Activated CD8-positive, alpha-beta memory T cell treated with anti-CD3 and anti-CD28 coated beads, Interleukin-2, amount 10 ng/mL, durations not matched to agents 7 days and 5 days (primary cell): ENCODE measurements at regions not wholly inside any gene's neighbourhood (a gene's known extent, or its start where the extent isn't known, plus 50 kb on each side); places are given as distances from the start of the nearest gene placed in this dataset.

Experiments
- ATAC-seq: fragments of 150-1000 bp; cut with Tn5 transposase; one replicate; pipeline ENCODE4 v1.10.0; 2021; ENCODE audit warnings: moderate library complexity
- CTCF ChIA-PET: fragments of 350-600 bp; sonication (Branson Sonifier 250); formaldehyde crosslinking; loops from one replicate; lab custom pipeline; 2021; ENCODE audit warnings: antibody characterized with exemption; lab: Charles Lee
- DNase-seq: peaks from one replicate; pipeline ENCODE4 v3.0.0-alpha.2; 2020
- H3K27ac Mint-ChIP-seq: one replicate; pipeline ENCODE4 v1.8.0; 2021; ENCODE audit warnings: mild to moderate bottlenecking, mixed read lengths
- H3K27me3 Mint-ChIP-seq: one replicate; pipeline ENCODE4 v1.8.0; 2021; ENCODE audit warnings: mixed read lengths
- H3K36me3 Mint-ChIP-seq: one replicate; pipeline ENCODE4 v1.8.0; 2021; ENCODE audit warnings: mild to moderate bottlenecking, mixed read lengths
- H3K4me1 Mint-ChIP-seq: one replicate; pipeline ENCODE4 v1.8.0; 2021; ENCODE audit warnings: mixed read lengths
- H3K4me3 Mint-ChIP-seq: one replicate; pipeline ENCODE4 v1.8.0; 2021; ENCODE audit warnings: mild to moderate bottlenecking, moderate library complexity, mixed read lengths
- H3K9me3 Mint-ChIP-seq: one replicate; pipeline ENCODE4 v1.8.0; 2022; ENCODE audit warnings: low read depth, mixed read lengths

- Mint-ChIP-seq H3K9me3 (no peaks in the 10 kb centered on the region), H3K4me1 (no peaks in the 10 kb centered on the region), H3K27ac (no peak overlapping the region), H3K27me3 (peaks cover 43% of the 10 kb centered on the region), H3K36me3 (no peaks in the 10 kb centered on the region), H3K4me3 (no peak overlapping the region)
- CTCF ChIA-PET: no interaction called here
- no peak for DNase-seq
- ATAC-seq: no peak
These were observed 291.7 kb downstream of the FAM43A start for GRCh38 chr3:194977356-194977755.

GRCh38 chr3:194979173-194979572, 291.8 kb downstream of the XXYLT1 start:
- no peaks in the 10 kb centered on the region for H3K9me3 Mint-ChIP-seq
- H3K27ac Mint-ChIP-seq: no peak overlapping the region
- no peaks in the 10 kb centered on the region for H3K4me1 Mint-ChIP-seq
- H3K4me3 Mint-ChIP-seq: no peak overlapping the region
- no peak for ATAC-seq
- H3K27me3 Mint-ChIP-seq: peaks cover 51% of the 10 kb centered on the region
- no peaks in the 10 kb centered on the region for H3K36me3 Mint-ChIP-seq
- CTCF ChIA-PET: no interaction called here
- DNase-seq: peak; percentile 36

- H3K9me3 Mint-ChIP-seq: no peaks in the 10 kb centered on the region
- no peak overlapping the region for H3K27ac Mint-ChIP-seq
- H3K36me3 Mint-ChIP-seq: no peaks in the 10 kb centered on the region
- no peaks in the 10 kb centered on the region for H3K4me1 Mint-ChIP-seq
- ATAC-seq: no peak
- CTCF ChIA-PET: no interaction called here
- peak; percentile 8 for DNase-seq
- peaks cover 48% of the 10 kb centered on the region for H3K27me3 Mint-ChIP-seq
- H3K4me3 Mint-ChIP-seq: no peak overlapping the region
These were observed 288.5 kb downstream of the XXYLT1 start for GRCh38 chr3:194982472-194982871.

- no peak overlapping the region for H3K4me3 Mint-ChIP-seq
These were observed 287.8 kb downstream of the XXYLT1 start for GRCh38 chr3:194983121-194983520.

GRCh38 chr3:194983620-194984019, 287.3 kb downstream of the XXYLT1 start:
- Mint-ChIP-seq H3K36me3 (no peaks in the 10 kb centered on the region), H3K4me1 (no peaks in the 10 kb centered on the region), H3K4me3 (no peak overlapping the region), H3K27ac (no peak overlapping the region), H3K9me3 (no peaks in the 10 kb centered on the region), H3K27me3 (peaks cover 42% of the 10 kb centered on the region)
- ATAC-seq (no peak), DNase-seq (no peak)
- CTCF ChIA-PET: no interaction called here

More at GRCh38 chr3:194983121-194983520, 287.8 kb downstream of the XXYLT1 start:
- Mint-ChIP-seq H3K27ac (no peak overlapping the region), H3K9me3 (no peaks in the 10 kb centered on the region), H3K36me3 (no peaks in the 10 kb centered on the region), H3K4me1 (no peaks in the 10 kb centered on the region), H3K27me3 (peaks cover 46% of the 10 kb centered on the region)
- DNase-seq (peak; percentile 14), ATAC-seq (no peak)
- CTCF ChIA-PET: no interaction called here

GRCh38 chr3:194984066-194984465, 286.9 kb downstream of the XXYLT1 start:
- no peak overlapping the region for H3K27ac Mint-ChIP-seq
- CTCF ChIA-PET: no interaction called here

GRCh38 chr3:194984622-194985021, 286.3 kb downstream of the XXYLT1 start:
- peaks cover 35% of the 10 kb centered on the region for H3K27me3 Mint-ChIP-seq
- no peaks in the 10 kb centered on the region for H3K9me3 Mint-ChIP-seq
- DNase-seq (peak; percentile 16), ATAC-seq (no peak)
- H3K27ac Mint-ChIP-seq: no peak overlapping the region
- no peaks in the 10 kb centered on the region for H3K36me3 Mint-ChIP-seq
- H3K4me3 Mint-ChIP-seq: no peak overlapping the region
- CTCF ChIA-PET: no interaction called here
- no peaks in the 10 kb centered on the region for H3K4me1 Mint-ChIP-seq

More at GRCh38 chr3:194984066-194984465, 286.9 kb downstream of the XXYLT1 start:
- Mint-ChIP-seq H3K4me3 (no peak overlapping the region), H3K9me3 (no peaks in the 10 kb centered on the region), H3K36me3 (no peaks in the 10 kb centered on the region), H3K27me3 (peaks cover 39% of the 10 kb centered on the region), H3K4me1 (no peaks in the 10 kb centered on the region)
- peak; percentile 18 for DNase-seq
- ATAC-seq: no peak

GRCh38 chr3:194985031-194985578, 285.9 kb downstream of the XXYLT1 start:
- Mint-ChIP-seq H3K9me3 (no peaks in the 10 kb centered on the region), H3K27me3 (peaks cover 31% of the 10 kb centered on the region), H3K36me3 (no peaks in the 10 kb centered on the region), H3K4me3 (no peak overlapping the region), H3K27ac (no peak overlapping the region), H3K4me1 (no peaks in the 10 kb centered on the region)
- ATAC-seq (no peak), DNase-seq (peak; percentile 19)
- CTCF ChIA-PET: no interaction called here

- ATAC-seq (no peak), DNase-seq (peak; percentile 23)
- Mint-ChIP-seq H3K36me3 (no peaks in the 10 kb centered on the region), H3K9me3 (no peaks in the 10 kb centered on the region), H3K27ac (no peak overlapping the region), H3K4me3 (no peak overlapping the region), H3K4me1 (no peaks in the 10 kb centered on the region), H3K27me3 (peaks cover 28% of the 10 kb centered on the region)
- CTCF ChIA-PET: no interaction called here
These were observed 284.5 kb downstream of the XXYLT1 start for GRCh38 chr3:194986208-194987043.

- Mint-ChIP-seq H3K9me3 (no peaks in the 10 kb centered on the region), H3K4me3 (no peak overlapping the region), H3K27me3 (peaks cover 22% of the 10 kb centered on the region), H3K36me3 (no peaks in the 10 kb centered on the region), H3K4me1 (no peaks in the 10 kb centered on the region), H3K27ac (no peak overlapping the region)
- DNase-seq (peak; percentile 37), ATAC-seq (no peak)
- CTCF ChIA-PET: interaction anchor here (0.9 kb wide), 1 partner anchor 15 kb away, joined by 3 read pairs; no protein-coding TSS in a partner anchor
These were observed 283.1 kb downstream of the XXYLT1 start for GRCh38 chr3:194987571-194988494.

GRCh38 chr3:194988495-194989165, 282.3 kb downstream of the XXYLT1 start:
- H3K27me3 Mint-ChIP-seq: peaks cover 19% of the 10 kb centered on the region
- no peaks in the 10 kb centered on the region for H3K4me1 Mint-ChIP-seq
- DNase-seq (peak; percentile 25), ATAC-seq (no peak)
- CTCF ChIA-PET: interaction anchor here (0.9 kb wide), 1 partner anchor 14 kb away, joined by 3 read pairs; no protein-coding TSS in a partner anchor
- H3K36me3 Mint-ChIP-seq: no peaks in the 10 kb centered on the region
- no peak overlapping the region for H3K4me3 Mint-ChIP-seq
- no peak overlapping the region for H3K27ac Mint-ChIP-seq
- H3K9me3 Mint-ChIP-seq: no peaks in the 10 kb centered on the region

GRCh38 chr3:194989241-194989640, 281.7 kb downstream of the XXYLT1 start:
- DNase-seq (peak; percentile 33), ATAC-seq (no peak)
- no peak overlapping the region for H3K4me3 Mint-ChIP-seq
- no peaks in the 10 kb centered on the region for H3K9me3 Mint-ChIP-seq
- peaks cover 16% of the 10 kb centered on the region for H3K27me3 Mint-ChIP-seq
- CTCF ChIA-PET: no interaction called here
- H3K27ac Mint-ChIP-seq: no peak overlapping the region
- no peaks in the 10 kb centered on the region for H3K4me1 Mint-ChIP-seq
- no peaks in the 10 kb centered on the region for H3K36me3 Mint-ChIP-seq
